ENCODE measurements at regions not wholly inside any gene's neighbourhood (a gene's known extent, or its start where the extent isn't known, plus 50 kb on each side); places are given as distances from the start of the nearest gene placed in this dataset.

DNA sequence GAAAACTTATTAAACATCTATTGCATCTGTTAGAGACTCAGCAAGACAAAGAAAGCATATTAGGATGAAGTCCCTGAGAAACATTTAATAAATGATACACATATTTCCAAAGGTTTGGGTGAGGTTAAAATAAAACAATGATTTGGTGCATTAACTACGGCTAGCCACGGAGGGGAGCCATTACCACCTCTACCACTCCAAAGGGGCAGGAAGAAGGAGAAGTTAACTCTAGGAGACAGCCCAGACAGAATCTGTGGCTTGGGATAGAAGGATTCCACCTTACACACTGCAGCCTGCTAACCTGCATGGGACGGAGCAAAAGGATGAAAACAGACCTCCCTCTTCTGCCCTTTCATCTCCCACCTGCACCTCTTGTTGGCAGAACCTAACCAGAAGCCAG, 189.1 kb upstream of the C1QTNF7 start:
- no peaks in the 10 kb centered on the region for H3K79me2 ChIP-seq (ENCODE audit: insufficient read depth, low read depth)
- no peaks in the 10 kb centered on the region for H3K36me3 ChIP-seq (ENCODE audit: insufficient read depth)
- H4K20me1 ChIP-seq (ENCODE audit: insufficient read depth) = no peaks in the 10 kb centered on the region
- no peak overlapping the region for H2AFZ ChIP-seq (ENCODE audit: low read depth)
- peaks cover 9% of the 10 kb centered on the region for H3K4me1 ChIP-seq (ENCODE audit: low read depth, poor library complexity, severe bottlenecking)
- H3K27me3 ChIP-seq (ENCODE audit: insufficient read depth, low read depth) = no peaks in the 10 kb centered on the region
- no peak overlapping the region for H3K27ac ChIP-seq
- no peak for TF ChIP-seq CTCF (conservative IDR thresholded peaks at IDR 0.05; ENCODE audit: low read depth, low read length)
- H3K9ac ChIP-seq = no peak overlapping the region
- no peak overlapping the region for H3K4me2 ChIP-seq
- H3K4me3 ChIP-seq (IDR thresholded peaks at IDR 0.05; ENCODE audit: insufficient read depth, low read depth, low read length) = no peak overlapping the region

DNA sequence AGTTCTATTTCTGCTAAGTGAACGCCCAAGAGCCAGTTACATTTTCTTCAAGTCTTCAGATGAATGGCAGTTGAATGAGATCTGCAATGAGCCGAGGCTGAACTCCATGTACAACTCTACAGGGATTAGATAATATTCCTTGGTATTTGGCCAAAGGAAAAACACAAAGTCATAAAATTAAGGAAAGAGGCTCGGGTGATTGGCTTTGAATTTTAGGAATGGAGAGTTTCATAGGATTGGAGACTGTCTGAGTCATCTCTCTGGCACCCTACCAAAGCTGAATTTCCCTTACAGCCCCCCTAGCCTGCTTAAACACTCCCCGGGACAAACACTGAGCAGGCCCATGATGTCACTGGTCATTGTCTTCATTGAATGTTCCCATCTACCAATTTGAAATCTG, 188.0 kb upstream of the C1QTNF7 start:
- TF ChIP-seq CTCF (conservative IDR thresholded peaks at IDR 0.05; ENCODE audit: low read depth, low read length) = no peak
- H3K27me3 ChIP-seq (ENCODE audit: insufficient read depth, low read depth) = no peaks in the 10 kb centered on the region
- H3K27ac ChIP-seq = no peak overlapping the region
- H3K79me2 ChIP-seq (ENCODE audit: insufficient read depth, low read depth) = no peaks in the 10 kb centered on the region
- H2AFZ ChIP-seq (ENCODE audit: low read depth) = no peak overlapping the region
- no peaks in the 10 kb centered on the region for H3K36me3 ChIP-seq (ENCODE audit: insufficient read depth)
- no peak overlapping the region for H3K4me2 ChIP-seq
- H3K4me1 ChIP-seq (ENCODE audit: low read depth, poor library complexity, severe bottlenecking) = no peaks in the 10 kb centered on the region
- no peaks in the 10 kb centered on the region for H4K20me1 ChIP-seq (ENCODE audit: insufficient read depth)
- no peak overlapping the region for H3K9ac ChIP-seq
- H3K4me3 ChIP-seq (IDR thresholded peaks at IDR 0.05; ENCODE audit: insufficient read depth, low read depth, low read length) = no peak overlapping the region

GRCh38 chr4:15240764-15241163, 187.1 kb upstream of the C1QTNF7 start:
- Histone ChIP-seq H3K79me2 (ENCODE audit: insufficient read depth, low read depth) (no peaks in the 10 kb centered on the region), H3K9ac (no peak overlapping the region), H4K20me1 (ENCODE audit: insufficient read depth) (no peaks in the 10 kb centered on the region), H3K4me2 (no peak overlapping the region), H3K4me1 (ENCODE audit: low read depth, poor library complexity, severe bottlenecking) (no peaks in the 10 kb centered on the region), H3K27ac (no peak overlapping the region), H2AFZ (ENCODE audit: low read depth) (no peak overlapping the region), H3K27me3 (ENCODE audit: insufficient read depth, low read depth) (no peaks in the 10 kb centered on the region), H3K4me3 (IDR thresholded peaks at IDR 0.05; ENCODE audit: insufficient read depth, low read depth, low read length) (no peak overlapping the region), H3K36me3 (ENCODE audit: insufficient read depth) (no peaks in the 10 kb centered on the region)
- no peak for TF ChIP-seq CTCF (conservative IDR thresholded peaks at IDR 0.05; ENCODE audit: low read depth, low read length)

DNA sequence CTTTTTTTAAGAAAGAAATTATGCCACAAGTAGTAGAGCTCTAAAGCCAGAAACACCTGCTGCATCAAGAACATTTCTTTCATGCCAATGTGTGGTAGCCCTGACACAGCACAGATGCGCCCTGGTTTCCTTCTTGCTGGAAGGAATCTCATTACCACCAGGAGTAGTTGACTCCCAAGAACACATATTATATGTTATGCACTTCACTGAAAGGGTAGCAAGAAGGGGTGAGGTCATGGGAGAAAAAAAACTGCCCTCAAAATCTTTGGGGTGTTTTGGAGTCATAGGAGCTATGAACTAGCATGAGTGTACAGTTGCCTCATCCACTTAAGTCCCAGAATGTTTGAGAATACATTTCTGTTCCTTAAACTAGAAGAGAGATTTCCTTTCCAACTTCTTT, 185.8 kb upstream of the C1QTNF7 start:
- TF ChIP-seq CTCF (conservative IDR thresholded peaks at IDR 0.05; ENCODE audit: low read depth, low read length) = no peak

DNA sequence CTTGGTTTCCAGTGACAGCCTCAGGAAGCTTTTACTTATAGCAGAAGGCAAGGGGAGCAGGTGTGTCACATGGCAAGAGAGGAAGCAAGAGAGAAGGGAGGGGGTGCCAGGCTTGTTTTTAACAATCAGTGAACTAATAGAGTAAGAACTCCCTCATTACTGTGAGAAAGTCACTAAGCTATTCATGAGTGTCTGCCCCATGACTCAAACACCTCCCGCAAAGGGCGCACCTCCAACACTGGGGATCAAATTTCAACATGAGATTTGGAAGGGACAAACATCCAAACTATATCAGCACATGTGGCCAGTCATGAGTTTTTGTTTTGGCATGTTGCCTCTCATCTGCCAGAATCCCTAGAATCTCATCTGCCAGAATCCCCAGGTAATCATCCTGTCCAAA, 183.5 kb upstream of the C1QTNF7 start:
- Histone ChIP-seq H3K27me3 (ENCODE audit: insufficient read depth, low read depth) (no peaks in the 10 kb centered on the region), H3K9ac (no peak overlapping the region)

More for the DNA sequence above, 185.8 kb upstream of the C1QTNF7 start:
- Histone ChIP-seq H3K27ac (no peak overlapping the region), H3K27me3 (ENCODE audit: insufficient read depth, low read depth) (no peaks in the 10 kb centered on the region), H3K4me2 (no peak overlapping the region), H3K79me2 (ENCODE audit: insufficient read depth, low read depth) (no peaks in the 10 kb centered on the region), H4K20me1 (ENCODE audit: insufficient read depth) (no peaks in the 10 kb centered on the region), H3K4me1 (ENCODE audit: low read depth, poor library complexity, severe bottlenecking) (no peaks in the 10 kb centered on the region), H3K9ac (no peak overlapping the region), H3K4me3 (IDR thresholded peaks at IDR 0.05; ENCODE audit: insufficient read depth, low read depth, low read length) (no peak overlapping the region), H3K36me3 (ENCODE audit: insufficient read depth) (no peaks in the 10 kb centered on the region), H2AFZ (ENCODE audit: low read depth) (no peak overlapping the region)

More for the DNA sequence above, 183.5 kb upstream of the C1QTNF7 start:
- TF ChIP-seq CTCF (conservative IDR thresholded peaks at IDR 0.05; ENCODE audit: low read depth, low read length) = no peak
- Histone ChIP-seq H3K4me3 (IDR thresholded peaks at IDR 0.05; ENCODE audit: insufficient read depth, low read depth, low read length) (no peak overlapping the region), H2AFZ (ENCODE audit: low read depth) (no peak overlapping the region), H3K27ac (no peak overlapping the region), H3K36me3 (ENCODE audit: insufficient read depth) (no peaks in the 10 kb centered on the region), H4K20me1 (ENCODE audit: insufficient read depth) (no peaks in the 10 kb centered on the region), H3K4me1 (ENCODE audit: low read depth, poor library complexity, severe bottlenecking) (no peaks in the 10 kb centered on the region), H3K4me2 (no peak overlapping the region), H3K79me2 (ENCODE audit: insufficient read depth, low read depth) (no peaks in the 10 kb centered on the region)
